ENCODE measurements at regions not wholly inside any gene's neighbourhood (a gene's known extent, or its start where the extent isn't known, plus 50 kb on each side); places are given as distances from the start of the nearest gene placed in this dataset.

DNA sequence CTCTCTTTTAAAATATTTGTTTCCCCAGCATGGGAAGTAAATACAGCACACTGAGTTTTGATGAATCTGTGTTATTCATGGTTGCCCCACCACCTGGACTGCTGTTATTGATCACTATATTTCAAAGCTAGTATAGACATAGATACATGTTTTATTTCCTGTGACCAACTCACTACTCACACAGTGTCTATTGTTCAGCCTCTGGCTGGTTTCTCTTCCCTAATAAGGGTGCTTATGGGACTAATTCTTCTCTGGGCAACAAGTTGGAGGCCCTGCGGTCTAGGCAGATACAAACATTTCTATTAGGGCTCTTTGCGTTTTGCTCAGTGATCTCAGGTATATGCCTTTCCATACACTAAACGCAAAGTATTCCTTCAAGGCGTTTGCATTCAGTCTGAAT, 1191.0 kb upstream of the TMEM132C start:
- no peak overlapping the region for H2AK5ac ChIP-seq (ENCODE audit: insufficient read length, low read length)
- H3K4me2 ChIP-seq (ENCODE audit: insufficient read depth, insufficient read length, low read length), result no peak overlapping the region
- no peak overlapping the region for H3K9ac ChIP-seq (ENCODE audit: extremely low read depth, insufficient read length, low read length)
- DNase-seq, result no peak
- no peaks in the 10 kb centered on the region for H4K20me1 ChIP-seq (ENCODE audit: control insufficient read depth, insufficient read depth, insufficient read length)
- no peaks in the 10 kb centered on the region for H3K79me1 ChIP-seq (ENCODE audit: insufficient read depth, low read depth, low read length, poor library complexity, severe bottlenecking)
- H3K4ac ChIP-seq (ENCODE audit: low read depth, low read length), result no peak overlapping the region
- no peak overlapping the region for H2BK12ac ChIP-seq (ENCODE audit: insufficient read length, low read depth, low read length)
- H4K8ac ChIP-seq (replicated peaks; ENCODE audit: insufficient read length, low read depth, low read length), result no peak overlapping the region
- H3K4me1 Mint-ChIP-seq, result peaks cover 0 to 2% of the 10 kb centered on the region in 2 experiments; a peak in 2 of 4 replicates
- no peak overlapping the region for H4K91ac ChIP-seq (ENCODE audit: insufficient read length, low read depth, low read length)
- WGBS (ENCODE audit: extremely low coverage, insufficient read length, low lambda C conversion rate), result no CpG with 5 or more reads among the region's 4 CpGs
- TF ChIP-seq, protein P1, sequence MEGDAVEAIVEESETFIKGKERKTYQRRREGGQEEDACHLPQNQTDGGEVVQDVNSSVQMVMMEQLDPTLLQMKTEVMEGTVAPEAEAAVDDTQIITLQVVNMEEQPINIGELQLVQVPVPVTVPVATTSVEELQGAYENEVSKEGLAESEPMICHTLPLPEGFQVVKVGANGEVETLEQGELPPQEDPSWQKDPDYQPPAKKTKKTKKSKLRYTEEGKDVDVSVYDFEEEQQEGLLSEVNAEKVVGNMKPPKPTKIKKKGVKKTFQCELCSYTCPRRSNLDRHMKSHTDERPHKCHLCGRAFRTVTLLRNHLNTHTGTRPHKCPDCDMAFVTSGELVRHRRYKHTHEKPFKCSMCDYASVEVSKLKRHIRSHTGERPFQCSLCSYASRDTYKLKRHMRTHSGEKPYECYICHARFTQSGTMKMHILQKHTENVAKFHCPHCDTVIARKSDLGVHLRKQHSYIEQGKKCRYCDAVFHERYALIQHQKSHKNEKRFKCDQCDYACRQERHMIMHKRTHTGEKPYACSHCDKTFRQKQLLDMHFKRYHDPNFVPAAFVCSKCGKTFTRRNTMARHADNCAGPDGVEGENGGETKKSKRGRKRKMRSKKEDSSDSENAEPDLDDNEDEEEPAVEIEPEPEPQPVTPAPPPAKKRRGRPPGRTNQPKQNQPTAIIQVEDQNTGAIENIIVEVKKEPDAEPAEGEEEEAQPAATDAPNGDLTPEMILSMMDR (conservative IDR thresholded peaks at IDR 0.05), result no peak
- H3K4me3 Mint-ChIP-seq, result no peak overlapping the region
- peaks cover 0 to 3% of the 10 kb centered on the region in 2 experiments; a peak in 2 of 5 replicates for H3K9me3 Mint-ChIP-seq
- no peak overlapping the region for H4K5ac ChIP-seq (ENCODE audit: insufficient read length, low read depth, low read length)
- H3K27ac ChIP-seq (ENCODE audit: insufficient read length, low read depth, low read length), result no peak overlapping the region
- no peak overlapping the region for H2BK120ac ChIP-seq (ENCODE audit: low read depth, low read length, poor library complexity, severe bottlenecking)
- no peak overlapping the region for H2BK5ac ChIP-seq (ENCODE audit: insufficient read length, low read length)
- no peak overlapping the region for H3K23ac ChIP-seq (ENCODE audit: insufficient read length, low read depth, low read length)
- H2BK20ac ChIP-seq (ENCODE audit: low read depth, low read length, poor library complexity, severe bottlenecking), result no peak overlapping the region
- no peak overlapping the region for H2BK15ac ChIP-seq (ENCODE audit: low read depth, low read length)
- no peak overlapping the region for H3K18ac ChIP-seq (ENCODE audit: insufficient read length, low read depth, low read length)
- no peak overlapping the region for H3K27ac Mint-ChIP-seq
- H3K36me3 Mint-ChIP-seq (ENCODE audit: insufficient read depth in 1 of 3, low read depth in 3 of 3), result 0 out of 7 replicates have a peak, but pooled peaks cover 0 to 2% (median 0%) of the 10 kb centered on the region in 3 experiments
- H2AFZ ChIP-seq (ENCODE audit: low read length), result no peak overlapping the region
- no peaks in the 10 kb centered on the region for H3K9me3 ChIP-seq (ENCODE audit: control insufficient read depth, low read depth, low read length)
- no peaks in the 10 kb centered on the region for H3K27me3 Mint-ChIP-seq (ENCODE audit: low read depth)
- no peaks in the 10 kb centered on the region for H3K23me2 ChIP-seq (ENCODE audit: insufficient read length, low read depth, low read length, poor library complexity, severe bottlenecking)
- H3K14ac ChIP-seq (ENCODE audit: insufficient read depth, low read length), result no peak overlapping the region
- H3K4me1 ChIP-seq (ENCODE audit: insufficient read depth, low read length), result no peaks in the 10 kb centered on the region
- no peak overlapping the region for H3T11ph ChIP-seq (ENCODE audit: low read length)
- no peaks in the 10 kb centered on the region for H3K79me2 ChIP-seq (ENCODE audit: insufficient read depth, low read length)
- no peaks in the 10 kb centered on the region for H3K27me3 ChIP-seq (ENCODE audit: insufficient read depth, low read length)
- no peak overlapping the region for H3K56ac ChIP-seq (ENCODE audit: insufficient read length, low read depth, low read length)

All from H9 (cell line).